GM19397 (cell line): ENCODE measurements at regions not wholly inside any gene's neighbourhood (a gene's known extent, or its start where the extent isn't known, plus 50 kb on each side); places are given as distances from the start of the nearest gene placed in this dataset.

Source experiments
- ATAC-seq: cut with Tn5 transposase; IDR thresholded peaks from one replicate; pipeline ENCODE4 v1.9.1; 2021; ENCODE audit warnings: mild to moderate bottlenecking, moderate library complexity; ENCODE audit not compliant: unreplicated experiment

DNA sequence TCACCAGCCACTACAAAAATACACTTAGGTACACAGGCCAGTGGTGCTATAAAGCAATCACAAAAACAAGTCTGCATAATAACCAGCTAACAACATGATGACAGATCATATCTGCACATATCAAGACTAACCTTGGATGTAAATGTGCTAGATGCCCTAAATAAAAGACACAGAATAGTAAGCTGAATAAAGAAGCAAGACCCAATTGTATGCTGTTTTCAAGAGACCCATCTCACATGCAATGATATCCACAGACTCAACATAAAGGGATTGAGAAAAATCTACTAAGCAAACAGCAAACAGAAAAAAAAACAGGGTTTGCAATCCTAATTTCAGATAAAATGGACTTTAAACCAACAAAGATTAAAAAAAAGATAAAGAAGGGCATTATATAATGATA is 505.4 kb upstream of the FZD8 start:
- no peak for ATAC-seq

GRCh38 chr10:36141856-36142560 is 499.9 kb upstream of the FZD8 start:
- no peak for ATAC-seq

- ATAC-seq: no peak
Measured at GRCh38 chr10:36129051-36129450, 487.0 kb upstream of the FZD8 start.

DNA sequence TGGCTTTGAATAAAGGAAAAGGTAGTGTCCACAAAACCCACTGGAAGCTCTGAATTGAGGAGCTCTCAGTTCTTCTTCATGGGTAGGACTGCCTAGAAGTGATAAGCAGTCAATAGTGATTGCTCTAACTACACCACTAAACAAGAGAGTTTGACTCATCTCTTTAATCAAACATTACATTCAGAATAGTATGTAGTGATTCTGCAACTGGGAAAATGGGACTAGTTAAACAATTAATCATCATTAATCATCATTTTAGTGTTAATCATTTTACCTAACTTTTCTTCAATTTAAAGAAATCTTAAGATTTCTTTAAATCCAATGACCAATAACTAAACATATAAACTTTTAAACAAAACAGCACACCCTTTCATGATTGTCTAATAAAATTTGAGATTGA is 484.0 kb upstream of the FZD8 start:
- ATAC-seq: no peak

DNA sequence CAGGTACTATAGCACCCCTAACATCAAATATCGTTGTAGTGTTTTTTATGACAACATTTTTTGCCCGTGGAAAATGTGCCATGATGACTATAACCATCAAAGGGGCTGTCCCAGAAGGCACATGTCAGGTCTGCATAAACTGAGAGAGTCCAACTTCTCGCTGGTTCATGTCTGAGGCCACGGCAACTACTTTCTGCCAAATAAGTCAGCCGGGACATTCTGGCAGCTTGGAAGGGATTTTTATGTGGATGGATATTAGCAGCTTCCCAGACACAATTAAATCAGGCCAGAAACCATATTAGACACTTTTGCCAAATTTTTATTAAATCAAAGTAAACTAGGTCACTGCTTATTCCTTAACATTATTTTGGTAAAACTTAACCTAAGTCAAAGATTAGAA is 477.4 kb upstream of the FZD8 start:
- ATAC-seq: no peak

GRCh38 chr10:36118314-36118713 is 476.2 kb upstream of the FZD8 start:
- ATAC-seq: no peak

DNA sequence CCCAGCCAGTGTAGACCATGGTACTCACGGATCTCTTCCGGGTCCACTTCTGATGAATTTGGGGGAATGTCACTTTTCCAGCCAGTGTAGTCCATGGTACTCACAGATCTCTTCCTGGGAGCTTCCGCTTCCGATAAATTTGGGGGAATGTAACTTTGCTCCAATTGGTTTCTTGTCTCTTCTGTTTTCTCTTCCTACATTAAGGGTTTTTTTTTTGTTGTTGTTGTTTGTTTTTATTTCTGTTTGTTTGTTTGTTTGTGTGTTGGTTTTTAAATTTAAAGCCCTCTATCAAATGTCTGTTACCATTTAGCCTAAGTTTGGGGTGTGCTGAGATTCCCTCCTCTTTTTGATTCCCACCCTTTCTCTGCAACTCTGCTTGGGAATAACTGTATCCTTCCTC is 475.8 kb upstream of the FZD8 start:
- no peak for ATAC-seq

DNA sequence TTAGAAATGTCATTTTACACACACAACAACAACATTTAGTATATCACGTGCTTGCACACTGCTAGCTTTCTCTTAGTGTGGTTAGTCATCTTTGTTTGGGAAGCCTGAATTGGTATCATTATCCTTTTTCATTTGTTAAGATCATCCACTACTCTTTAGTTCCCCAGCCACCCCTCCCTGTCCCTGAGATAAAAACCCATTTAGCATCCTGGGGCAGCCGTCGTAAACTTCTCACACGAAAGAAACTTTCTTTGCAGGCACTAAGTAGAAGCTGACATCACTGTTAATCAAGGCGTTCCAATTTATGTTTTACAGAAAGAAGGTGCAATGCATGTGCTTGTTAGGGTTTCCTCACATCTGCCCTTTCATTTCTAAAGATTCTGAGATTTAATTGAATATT is 475.1 kb upstream of the FZD8 start:
- no peak for ATAC-seq

DNA sequence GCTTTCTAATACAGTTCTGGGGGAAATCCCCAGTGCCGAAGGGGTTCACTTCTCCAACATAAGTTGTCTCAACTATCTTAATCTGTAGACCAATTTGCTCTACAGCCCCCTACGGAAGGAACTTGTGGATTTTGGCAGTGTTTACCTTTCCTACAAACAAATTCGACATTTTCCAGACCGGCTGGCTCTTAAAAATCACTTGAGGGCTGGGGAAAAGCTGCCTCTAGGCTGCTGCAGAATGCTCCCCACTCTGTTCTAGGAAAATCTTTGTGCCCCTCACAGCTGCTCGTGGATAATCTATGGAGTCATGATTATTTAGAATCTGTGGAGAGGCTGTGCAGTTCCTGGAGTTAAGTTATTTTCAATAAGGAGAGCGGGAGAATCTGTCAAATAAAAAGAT is 474.6 kb upstream of the FZD8 start:
- no peak for ATAC-seq

DNA sequence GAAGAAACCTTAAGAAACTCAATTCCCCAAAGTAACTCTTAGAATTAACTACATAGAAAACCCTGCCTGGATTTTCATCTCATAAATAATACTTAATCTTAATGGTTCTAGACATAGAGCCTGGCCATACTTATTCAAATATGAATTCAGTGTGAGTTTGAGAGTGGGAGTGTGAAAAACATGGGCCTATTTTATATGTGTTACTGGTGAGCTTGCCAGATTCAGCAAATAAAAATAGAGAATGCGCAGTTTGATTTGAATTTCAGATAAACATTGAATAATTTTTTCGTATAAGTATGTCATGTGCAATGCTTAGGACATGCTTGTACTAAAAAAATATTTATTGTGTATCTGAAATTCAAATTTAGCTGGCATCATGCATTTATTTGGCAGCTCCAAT is 473.9 kb upstream of the FZD8 start:
- ATAC-seq: no peak

DNA sequence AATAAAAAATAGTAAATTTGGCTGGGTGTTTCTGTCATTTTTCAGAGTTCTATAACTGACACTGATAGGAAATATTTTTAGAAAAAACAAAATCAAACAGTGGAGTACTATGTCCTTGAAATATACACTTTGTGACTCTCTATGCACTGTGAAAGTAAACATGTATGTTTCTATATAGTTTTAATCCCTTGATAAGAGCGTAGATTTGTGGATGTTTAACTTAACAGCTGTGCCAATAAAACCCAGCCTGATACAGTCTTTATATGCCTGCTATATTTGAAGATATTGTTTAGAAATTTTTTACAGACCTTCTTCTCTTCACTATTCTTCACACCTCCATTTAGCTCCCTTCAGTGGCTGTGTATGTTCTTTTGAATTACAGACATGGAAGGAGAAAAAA is 473.3 kb upstream of the FZD8 start:
- no peak for ATAC-seq

GRCh38 chr10:36114913-36115312 is 472.8 kb upstream of the FZD8 start:
- no peak for ATAC-seq

GRCh38 chr10:36114141-36114540 is 472.0 kb upstream of the FZD8 start:
- ATAC-seq: no peak

DNA sequence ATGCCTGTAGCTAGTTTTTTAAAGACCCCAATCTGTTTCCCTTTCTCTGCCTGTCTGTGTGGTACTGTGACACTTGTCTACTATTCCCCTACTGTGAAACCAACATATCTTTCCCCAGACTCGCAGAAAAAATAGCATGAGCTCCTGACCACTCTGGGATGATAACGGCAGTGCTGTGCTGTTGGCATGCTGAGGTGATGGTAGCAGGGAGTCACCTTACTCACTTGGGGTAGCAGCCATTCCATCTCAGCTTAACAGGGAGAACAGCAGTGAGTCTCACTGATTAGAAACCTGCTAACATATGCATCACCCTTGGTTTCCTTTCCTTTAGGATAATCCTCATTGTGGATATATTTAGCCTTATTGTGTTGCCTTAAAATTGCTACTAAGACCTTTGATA is 469.6 kb upstream of the FZD8 start:
- no peak for ATAC-seq

GRCh38 chr10:36110097-36110496 is 468.0 kb upstream of the FZD8 start:
- no peak for ATAC-seq

- no peak for ATAC-seq
Measured at GRCh38 chr10:36109399-36110023, 467.4 kb upstream of the FZD8 start.

DNA sequence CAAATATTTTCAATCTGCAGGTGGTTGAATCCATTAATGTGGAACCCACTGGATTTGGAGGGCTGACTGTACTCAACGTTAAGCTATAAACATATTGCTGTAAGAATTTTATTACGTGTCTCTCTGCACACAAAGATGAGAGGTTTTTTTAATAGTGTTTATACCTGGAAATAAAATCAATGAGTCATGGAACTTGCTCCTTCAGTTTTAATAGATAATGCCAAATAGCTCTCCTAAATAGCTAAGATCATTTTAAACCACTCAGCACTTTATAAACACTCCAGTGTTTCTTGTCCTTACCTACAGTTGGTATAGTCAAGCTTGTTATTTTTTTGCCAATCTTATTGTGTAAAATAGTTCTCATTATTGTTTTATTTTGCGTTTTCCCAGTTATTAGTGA is 455.6 kb upstream of the FZD8 start:
- no peak for ATAC-seq

DNA sequence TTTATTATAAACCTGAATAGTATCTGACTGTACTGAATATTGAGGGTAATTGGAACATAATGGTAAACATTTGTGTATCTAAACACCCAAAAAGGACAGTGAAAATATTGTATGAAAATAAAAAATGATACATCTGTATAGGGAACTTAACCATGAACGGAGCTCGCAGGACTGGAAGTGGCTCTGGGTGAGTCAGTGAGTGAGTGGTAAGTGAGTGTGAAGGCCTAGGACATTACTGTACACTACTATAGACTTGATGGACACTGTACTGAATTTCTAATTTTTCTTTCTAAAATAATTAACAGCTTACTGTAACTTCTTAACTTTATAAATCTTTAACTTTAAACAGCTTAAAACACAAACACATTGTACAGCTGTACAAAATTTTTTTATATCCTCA is 454.5 kb upstream of the FZD8 start:
- ATAC-seq: no peak

GRCh38 chr10:36094096-36094495 is 452.0 kb upstream of the FZD8 start:
- ATAC-seq: no peak

GRCh38 chr10:36092116-36092515 is 450.0 kb upstream of the FZD8 start:
- ATAC-seq: no peak

GRCh38 chr10:36091007-36091406 is 448.9 kb upstream of the FZD8 start:
- ATAC-seq: no peak

DNA sequence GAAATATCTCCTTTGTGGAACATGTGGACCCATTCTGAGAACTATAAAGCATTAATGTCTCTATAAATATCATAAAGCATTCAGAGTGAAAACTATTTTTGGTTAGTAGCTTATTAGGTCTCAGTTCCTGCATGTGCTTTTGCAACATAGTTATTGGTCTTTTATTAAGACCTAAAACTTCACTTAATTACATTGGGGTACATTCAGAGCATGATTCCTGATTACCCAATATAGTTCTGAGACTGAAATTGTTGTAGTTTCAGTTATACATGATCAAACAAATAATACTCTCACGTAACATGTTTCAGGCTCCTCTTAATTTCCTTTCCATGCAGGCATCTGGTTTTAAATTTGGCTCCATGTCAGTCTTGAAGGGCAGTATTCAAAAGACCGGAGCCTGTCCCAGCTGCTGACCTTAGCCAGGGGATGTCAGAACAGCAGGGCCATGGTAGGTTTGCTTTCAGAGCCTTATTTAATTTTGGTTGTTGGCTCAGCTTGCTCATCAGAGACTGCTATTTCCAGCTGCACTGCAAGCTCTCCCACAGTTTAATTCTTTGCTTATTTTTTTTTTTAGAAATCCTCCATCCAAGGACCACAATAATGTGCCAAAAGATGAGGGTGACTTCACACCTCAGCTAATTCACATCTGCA is 447.8 kb upstream of the FZD8 start:
- no peak for ATAC-seq
